K562 (cell line): ENCODE measurements at regions not wholly inside any gene's neighbourhood (a gene's known extent, or its start where the extent isn't known, plus 50 kb on each side); places are given as distances from the start of the nearest gene placed in this dataset.

Experiments used
- ATAC-seq: fragments of 200-7000 bp; cut with Tn5 transposase; 3 replicates; pipeline ENCODE4 v1.9.1; 2020; ENCODE audit warnings: moderate library complexity
- BruUV-seq: library from RNA; stranded (reverse); fragments of 400-500 nt; replicated peaks from 2 replicates; lab custom pipeline; 2021; lab: Mats Ljungman, UMichigan
- CTCF ChIA-PET: fragments of 300-600 bp; formaldehyde crosslinking; extraction: SDS; loops from one replicate; lab custom pipeline; 2021; ENCODE audit warnings: low intra/inter-chr PET ratio; lab: Yijun Ruan, JAX
- POLR2A ChIA-PET: fragments of 300-600, 350-650 bp; sonication (Branson Sonifier 250); formaldehyde crosslinking; extraction: SDS; loops from one replicate; lab custom pipeline; 2021; ENCODE audit warnings: antibody characterized with exemption, inconsistent platforms; lab: Yijun Ruan, JAX
- DNase-seq, 4 experiments: peaks; one replicate each; pipeline versions ENCODE4 v3.0.0 to v3.0.0-alpha.2; 2011 to 2018; ENCODE audit warnings: low spot score in 3 of 4, mixed read lengths in 3 of 4; ENCODE audit errors: extremely low read depth in 1 of 4
- FAIRE-seq: peaks from 2 replicates; lab custom pipeline; 2011; peaks lifted over from hg19 to GRCh38; lab: Jason Lieb, UNC
- H2AFZ ChIP-seq: 2 replicates; pipeline ENCODE4 v1.6.0; 2011; ENCODE audit warnings: low read depth, low read length, control low read depth, inconsistent platforms
- H3K27ac ChIP-seq: fragments of 200-600 bp; 3 replicates; pipeline ENCODE4 v1.8.0; 2011; ENCODE audit warnings: low read depth, mild to moderate bottlenecking, control low read depth, inconsistent platforms, low read length, moderate library complexity, mixed read lengths; ENCODE audit errors: extremely low read depth
- H3K27me3 ChIP-seq, 2 experiments: fragments of 300-600 bp in 1 of 2; 2 replicates in 1 of 2; 3 replicates in 1 of 2; pipeline versions ENCODE4 v1.6.0 to v1.8.0; 2011; ENCODE audit warnings: inconsistent platforms in 2 of 2, low read length in 2 of 2, mild to moderate bottlenecking in 1 of 2, mixed read lengths in 1 of 2, moderate library complexity in 1 of 2; ENCODE audit not compliant: control insufficient read depth in 2 of 2, insufficient read depth in 2 of 2
- H3K36me3 ChIP-seq: fragments of 300-600 bp; 3 replicates; pipeline ENCODE4 v1.8.0; 2011; ENCODE audit warnings: mild to moderate bottlenecking, low read length, inconsistent platforms; ENCODE audit not compliant: control insufficient read depth, insufficient read depth
- H3K4me1 ChIP-seq, 2 experiments: fragments of 200-600 bp in 1 of 2; replicated peaks in 1 of 2; 2 replicates in 1 of 2; 3 replicates in 1 of 2; pipeline versions ENCODE4 v1.5.1 to v1.8.0; 2011; ENCODE audit warnings: inconsistent platforms in 2 of 2, low read length in 2 of 2, mild to moderate bottlenecking in 1 of 2, mixed read lengths in 1 of 2, moderate library complexity in 1 of 2; ENCODE audit not compliant: control insufficient read depth in 2 of 2, insufficient read depth in 2 of 2
- H3K4me2 ChIP-seq: 2 replicates; pipeline ENCODE4 v1.6.1; 2011; ENCODE audit warnings: low read length, control low read depth, inconsistent platforms, mixed read lengths; ENCODE audit not compliant: insufficient read depth
- H3K4me3 ChIP-seq: fragments of 200-600 bp; sonication (generic), shearing (Covaris generic); 2 replicates; pipeline ENCODE4 v1.5.1; 2016; ENCODE audit warnings: control low read depth, inconsistent platforms
- H3K79me2 ChIP-seq: fragments of 200-600 bp; 3 replicates; pipeline ENCODE4 v1.8.0; 2011; ENCODE audit warnings: low read length, inconsistent platforms; ENCODE audit not compliant: control insufficient read depth, insufficient read depth
- H3K9ac ChIP-seq, 2 experiments: 2 replicates each; pipeline versions ENCODE4 v1.6.0 to v1.6.1; 2011; ENCODE audit warnings: low read depth in 2 of 2, low read length in 2 of 2, control low read depth in 1 of 2, inconsistent platforms in 1 of 2, mild to moderate bottlenecking in 1 of 2, mixed read lengths in 1 of 2; ENCODE audit not compliant: insufficient read depth in 1 of 2
- H3K9me1 ChIP-seq: one replicate; pipeline ENCODE4 v1.6.0; 2011; ENCODE audit warnings: inconsistent platforms, mild to moderate bottlenecking, low read length, moderate library complexity; ENCODE audit not compliant: control insufficient read depth, insufficient read depth
- H3K9me3 ChIP-seq: replicated peaks from 2 replicates; pipeline ENCODE4 v1.5.1; 2011; ENCODE audit warnings: low read depth, low read length, inconsistent platforms; ENCODE audit not compliant: control insufficient read depth, insufficient read depth
- H4K20me1 ChIP-seq: replicated peaks from 2 replicates; pipeline ENCODE4 v1.6.1; 2011; ENCODE audit warnings: low read length, inconsistent platforms, mixed read lengths; ENCODE audit not compliant: control insufficient read depth, insufficient read depth
- E4F1 ChIP-seq: fragments of 250-450 bp; sonication (Bioruptor Pico); IDR thresholded peaks from 2 replicates; pipeline ENCODE4 v1.5.0; 2021; ENCODE audit warnings: mild to moderate bottlenecking, borderline replicate concordance
- L3MBTL2 ChIP-seq: fragments of 450-650 bp; IDR thresholded peaks from 2 replicates; pipeline ENCODE4 v1.6.1; 2016; ENCODE audit warnings: mild to moderate bottlenecking, moderate library complexity
- PBX2 ChIP-seq, 2 experiments: IDR thresholded peaks in 1 of 2; conservative IDR thresholded peaks in 1 of 2; 2 replicates each; pipeline ENCODE4 v1.6.1; 2016; ENCODE audit warnings: low read depth in 2 of 2, mild to moderate bottlenecking in 1 of 2, missing compliant biosample characterization in 1 of 2, missing genetic modification characterization in 1 of 2, moderate library complexity in 1 of 2
- PML ChIP-seq: IDR thresholded peaks from 2 replicates; pipeline ENCODE4 v1.6.1; 2012; ENCODE audit warnings: low read length, inconsistent platforms
- STAT6 ChIP-seq: sonication (generic); formaldehyde crosslinking; IDR thresholded peaks from 2 replicates; pipeline ENCODE4 v1.8.1; 2023; ENCODE audit warnings: mild to moderate bottlenecking, missing genetic modification reagents
- TCF3 ChIP-seq: sonication (generic); formaldehyde crosslinking; IDR thresholded peaks from 2 replicates; pipeline ENCODE4 v1.4.0; 2020; ENCODE audit warnings: mild to moderate bottlenecking, missing genetic modification reagents
- ZNF124 ChIP-seq: sonication (generic); formaldehyde crosslinking; IDR thresholded peaks from 2 replicates; pipeline ENCODE4 v1.8.1; 2022; ENCODE audit warnings: missing genetic modification reagents
- ZNF212 ChIP-seq: fragments of 450-650 bp; formaldehyde crosslinking; IDR thresholded peaks from 2 replicates; pipeline ENCODE4 v1.4.0; 2020; ENCODE audit warnings: mild to moderate bottlenecking
- ZNF586 ChIP-seq: fragments of 450-650 bp; formaldehyde crosslinking; conservative IDR thresholded peaks from 2 replicates; pipeline ENCODE4 v1.4.0; 2020; ENCODE audit warnings: mild to moderate bottlenecking, moderate library complexity
- ZNF77 ChIP-seq: fragments of 250-450 bp; sonication (Bioruptor Pico); IDR thresholded peaks from 2 replicates; pipeline ENCODE4 v1.5.0; 2020
- WGBS: fragments of 100-300 bp; shearing (Covaris generic); methylation state at CpG from one replicate; pipeline ENCODE4 v1.1.6; 2016; ENCODE audit warnings: low coverage, mixed read lengths; ENCODE audit not compliant: insufficient coverage; ENCODE audit errors: missing lambda C conversion rate; 5-methylcytosine and 5-hydroxymethylcytosine counted together
- in situ Hi-C: fragments of 300-500 bp; cut with MboI; formaldehyde crosslinking; loops from 4 replicates; pipeline ENCODE4 v1.15.0; 2018; ENCODE audit warnings: inconsistent platforms, mixed read lengths
- intact Hi-C: fragments of 100-400 bp; cut with micrococcal nuclease; formaldehyde crosslinking; loops from 2 replicates; pipeline ENCODE4 v1.14.2; 2022

- TF ChIP-seq PBX2 (CRISPR knock-in tag; IDR thresholded peaks at IDR 0.05; ENCODE audit: low read depth) (no peak), PBX2 (tag; conservative IDR thresholded peaks at IDR 0.05; ENCODE audit: low read depth) (no peak), TCF3 (CRISPR knock-in tag) (no peak), L3MBTL2 (no peak), ZNF586 (CRISPR knock-in tag) (no peak)
Measured at GRCh38 chr2:236335696-236336574, 71.7 kb upstream of the ASB18 start (continued).

- Histone ChIP-seq H4K20me1 (no peaks in the 10 kb centered on the region), H3K4me1 (no peaks in the 10 kb centered on the region), H3K4me2 (no peak overlapping the region), H3K79me2 (no peaks in the 10 kb centered on the region), H3K9ac (no peak overlapping the region), H3K27me3 (peaks cover 0 to 42% of the 10 kb centered on the region in 2 experiments; a peak in 4 of 5 replicates), H3K9me1 (no peaks in the 10 kb centered on the region), H3K4me3 (no peak overlapping the region), H3K36me3 (no peaks in the 10 kb centered on the region), H2AFZ (no peak overlapping the region), H3K9me3 (no peaks in the 10 kb centered on the region), H3K27ac (no peak overlapping the region)
- WGBS = 0% methylated on average over 16 of the region's 30 CpGs
- no TSS peak for BruUV-seq
- in situ Hi-C loops = no loop called here
- DNase-seq = no peak
- ChIA-PET POLR2A (no interaction called here), CTCF (no interaction called here)
- ATAC-seq = no peak
- intact Hi-C loops = no loop called here
- no peak for FAIRE-seq
- TF ChIP-seq ZNF212 (CRISPR knock-in tag) (no peak), STAT6 (CRISPR knock-in tag) (no peak), ZNF124 (CRISPR knock-in tag) (no peak), PML (no peak), ZNF77 (CRISPR knock-in tag) (no peak), E4F1 (no peak)
Measured at GRCh38 chr2:236336575-236337464, 72.6 kb upstream of the ASB18 start.
